ENCODE measurements at regions not wholly inside any gene's neighbourhood (a gene's known extent, or its start where the extent isn't known, plus 50 kb on each side); places are given as distances from the start of the nearest gene placed in this dataset.

DNA sequence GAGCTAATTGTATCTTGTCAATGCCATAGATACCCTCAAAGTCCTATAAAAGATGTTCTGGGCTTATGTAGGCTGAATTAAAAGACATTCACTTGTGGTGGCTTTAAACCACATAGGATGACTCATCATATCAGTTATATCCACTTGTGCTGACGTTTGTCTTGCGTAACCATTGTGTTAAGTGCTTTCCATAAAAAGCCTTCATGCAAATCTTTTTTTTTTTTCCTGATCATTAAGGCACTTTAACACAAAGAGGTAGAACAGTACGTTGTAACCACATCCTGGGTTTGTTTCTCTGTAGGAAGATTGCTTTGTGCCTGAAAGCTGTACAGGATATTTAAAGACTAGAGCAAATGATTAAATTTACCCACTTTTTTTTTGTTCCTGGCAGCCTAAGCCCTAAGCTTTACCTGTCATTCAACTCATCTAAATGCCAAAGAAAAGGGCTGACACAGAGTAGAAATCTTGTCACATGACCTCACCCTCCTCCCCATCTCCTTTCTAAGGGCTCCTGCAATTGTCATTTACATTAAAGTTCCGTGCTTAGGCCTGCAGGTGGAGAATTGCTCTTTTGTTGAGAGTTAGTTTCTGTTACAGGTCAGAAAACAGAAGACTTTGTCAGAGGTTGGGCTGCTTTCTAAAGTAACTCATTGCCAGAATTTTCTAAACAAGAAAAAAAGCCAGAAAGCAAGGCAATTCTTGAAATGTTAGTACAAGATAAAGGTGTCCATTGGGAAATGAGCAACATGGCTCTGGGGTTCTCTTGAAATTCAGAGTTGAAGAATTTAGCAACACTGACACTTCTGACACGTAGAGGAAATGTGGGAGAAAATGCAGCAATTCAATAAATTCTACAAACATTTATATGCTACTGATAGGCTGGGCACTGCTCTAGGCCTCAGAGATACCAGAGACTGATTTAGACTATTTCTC lies 555.6 kb downstream of the PPARGC1A start (continued):
- TF ChIP-seq, protein P1, sequence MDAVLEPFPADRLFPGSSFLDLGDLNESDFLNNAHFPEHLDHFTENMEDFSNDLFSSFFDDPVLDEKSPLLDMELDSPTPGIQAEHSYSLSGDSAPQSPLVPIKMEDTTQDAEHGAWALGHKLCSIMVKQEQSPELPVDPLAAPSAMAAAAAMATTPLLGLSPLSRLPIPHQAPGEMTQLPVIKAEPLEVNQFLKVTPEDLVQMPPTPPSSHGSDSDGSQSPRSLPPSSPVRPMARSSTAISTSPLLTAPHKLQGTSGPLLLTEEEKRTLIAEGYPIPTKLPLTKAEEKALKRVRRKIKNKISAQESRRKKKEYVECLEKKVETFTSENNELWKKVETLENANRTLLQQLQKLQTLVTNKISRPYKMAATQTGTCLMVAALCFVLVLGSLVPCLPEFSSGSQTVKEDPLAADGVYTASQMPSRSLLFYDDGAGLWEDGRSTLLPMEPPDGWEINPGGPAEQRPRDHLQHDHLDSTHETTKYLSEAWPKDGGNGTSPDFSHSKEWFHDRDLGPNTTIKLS (IDR thresholded peaks at IDR 0.05; ENCODE audit: borderline replicate concordance, low read depth) = no peak
- TF ChIP-seq JUN (IDR thresholded peaks at IDR 0.05; ENCODE audit: borderline replicate concordance, low read depth, low read length) (peak; percentile 28; the same call in 1 of the 2 replicates), JUN (CRISPR knock-in tag; IDR thresholded peaks at IDR 0.05; ENCODE audit: borderline replicate concordance) (no peak), ZNF778 (CRISPR knock-in tag; IDR thresholded peaks at IDR 0.05) (no peak), FOXK1 (CRISPR knock-in tag; IDR thresholded peaks at IDR 0.05; ENCODE audit: borderline replicate concordance) (no peak), ZNF124 (CRISPR knock-in tag; IDR thresholded peaks at IDR 0.05) (no peak), NFATC3 (IDR thresholded peaks at IDR 0.05) (no peak), SOX6 (IDR thresholded peaks at IDR 0.05) (peak; percentile 52; the same call in 1 of the 2 replicates), GABPB1 (CRISPR knock-in tag; IDR thresholded peaks at IDR 0.05) (no peak), MECOM (CRISPR knock-in tag; IDR thresholded peaks at IDR 0.05) (no peak), RCOR1 (IDR thresholded peaks at IDR 0.05; ENCODE audit: borderline replicate concordance in 1 of 2, low read depth in 2 of 2, low read length in 2 of 2) (no peak)
- TF ChIP-seq, protein P2, sequence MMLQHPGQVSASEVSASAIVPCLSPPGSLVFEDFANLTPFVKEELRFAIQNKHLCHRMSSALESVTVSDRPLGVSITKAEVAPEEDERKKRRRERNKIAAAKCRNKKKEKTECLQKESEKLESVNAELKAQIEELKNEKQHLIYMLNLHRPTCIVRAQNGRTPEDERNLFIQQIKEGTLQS (IDR thresholded peaks at IDR 0.05) = peak; percentile 96
- TF ChIP-seq, protein P2 (CRISPR knock-in tag; conservative IDR thresholded peaks at IDR 0.05) = no peak; the same call in 1 of the 2 replicates
- TF ChIP-seq, protein P3, sequence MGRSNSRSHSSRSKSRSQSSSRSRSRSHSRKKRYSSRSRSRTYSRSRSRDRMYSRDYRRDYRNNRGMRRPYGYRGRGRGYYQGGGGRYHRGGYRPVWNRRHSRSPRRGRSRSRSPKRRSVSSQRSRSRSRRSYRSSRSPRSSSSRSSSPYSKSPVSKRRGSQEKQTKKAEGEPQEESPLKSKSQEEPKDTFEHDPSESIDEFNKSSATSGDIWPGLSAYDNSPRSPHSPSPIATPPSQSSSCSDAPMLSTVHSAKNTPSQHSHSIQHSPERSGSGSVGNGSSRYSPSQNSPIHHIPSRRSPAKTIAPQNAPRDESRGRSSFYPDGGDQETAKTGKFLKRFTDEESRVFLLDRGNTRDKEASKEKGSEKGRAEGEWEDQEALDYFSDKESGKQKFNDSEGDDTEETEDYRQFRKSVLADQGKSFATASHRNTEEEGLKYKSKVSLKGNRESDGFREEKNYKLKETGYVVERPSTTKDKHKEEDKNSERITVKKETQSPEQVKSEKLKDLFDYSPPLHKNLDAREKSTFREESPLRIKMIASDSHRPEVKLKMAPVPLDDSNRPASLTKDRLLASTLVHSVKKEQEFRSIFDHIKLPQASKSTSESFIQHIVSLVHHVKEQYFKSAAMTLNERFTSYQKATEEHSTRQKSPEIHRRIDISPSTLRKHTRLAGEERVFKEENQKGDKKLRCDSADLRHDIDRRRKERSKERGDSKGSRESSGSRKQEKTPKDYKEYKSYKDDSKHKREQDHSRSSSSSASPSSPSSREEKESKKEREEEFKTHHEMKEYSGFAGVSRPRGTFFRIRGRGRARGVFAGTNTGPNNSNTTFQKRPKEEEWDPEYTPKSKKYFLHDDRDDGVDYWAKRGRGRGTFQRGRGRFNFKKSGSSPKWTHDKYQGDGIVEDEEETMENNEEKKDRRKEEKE (IDR thresholded peaks at IDR 0.05; ENCODE audit: borderline replicate concordance in 1 of 2, control insufficient read depth in 1 of 2, low read depth in 2 of 2, low read length in 1 of 2) = no peak
- TF ChIP-seq, protein P4, sequence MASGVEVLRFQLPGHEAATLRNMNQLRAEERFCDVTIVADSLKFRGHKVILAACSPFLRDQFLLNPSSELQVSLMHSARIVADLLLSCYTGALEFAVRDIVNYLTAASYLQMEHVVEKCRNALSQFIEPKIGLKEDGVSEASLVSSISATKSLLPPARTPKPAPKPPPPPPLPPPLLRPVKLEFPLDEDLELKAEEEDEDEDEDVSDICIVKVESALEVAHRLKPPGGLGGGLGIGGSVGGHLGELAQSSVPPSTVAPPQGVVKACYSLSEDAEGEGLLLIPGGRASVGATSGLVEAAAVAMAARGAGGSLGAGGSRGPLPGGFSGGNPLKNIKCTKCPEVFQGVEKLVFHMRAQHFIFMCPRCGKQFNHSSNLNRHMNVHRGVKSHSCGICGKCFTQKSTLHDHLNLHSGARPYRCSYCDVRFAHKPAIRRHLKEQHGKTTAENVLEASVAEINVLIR (CRISPR knock-in tag; IDR thresholded peaks at IDR 0.05) = peak; percentile 66
- TF ChIP-seq, protein P5, sequence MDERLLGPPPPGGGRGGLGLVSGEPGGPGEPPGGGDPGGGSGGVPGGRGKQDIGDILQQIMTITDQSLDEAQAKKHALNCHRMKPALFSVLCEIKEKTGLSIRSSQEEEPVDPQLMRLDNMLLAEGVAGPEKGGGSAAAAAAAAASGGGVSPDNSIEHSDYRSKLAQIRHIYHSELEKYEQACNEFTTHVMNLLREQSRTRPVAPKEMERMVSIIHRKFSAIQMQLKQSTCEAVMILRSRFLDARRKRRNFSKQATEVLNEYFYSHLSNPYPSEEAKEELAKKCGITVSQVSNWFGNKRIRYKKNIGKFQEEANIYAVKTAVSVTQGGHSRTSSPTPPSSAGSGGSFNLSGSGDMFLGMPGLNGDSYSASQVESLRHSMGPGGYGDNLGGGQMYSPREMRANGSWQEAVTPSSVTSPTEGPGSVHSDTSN (CRISPR knock-in tag; IDR thresholded peaks at IDR 0.05; ENCODE audit: low read depth) = no peak
- TF ChIP-seq, protein P5 (tag; conservative IDR thresholded peaks at IDR 0.05; ENCODE audit: low read depth) = no peak

Data from K562 (cell line).